SK-MEL-5 (cell line): ENCODE measurements at regions not wholly inside any gene's neighbourhood (a gene's known extent, or its start where the extent isn't known, plus 50 kb on each side); places are given as distances from the start of the nearest gene placed in this dataset.
"Not testable (repeated sequence)": the region's sequence is repeated elsewhere in the genome, so short reads cannot be mapped to it uniquely, and the experiment has no call there.

Experiments used
- DNase-seq: peaks from one replicate; pipeline ENCODE4 v3.0.0-alpha.2; 2016; ENCODE audit warnings: low read depth, low spot score
- in situ Hi-C: cut with HindIII; loops from 2 replicates; pipeline ENCODE4 v1.10.0; 2016; ENCODE audit warnings: low sequenced_read_pairs, high pct_unique_total_duplicates, low pct_unique_long_range_greater_than_20kb

- no peak for DNase-seq
- in situ Hi-C loops: no loop called here
These were observed 284.3 kb upstream of the CDH11 start for GRCh38 chr16:65406116-65406515.

- DNase-seq: no peak
- in situ Hi-C loops: no loop called here
These were observed 272.4 kb upstream of the CDH11 start for GRCh38 chr16:65394281-65394680.

- in situ Hi-C loops: no loop called here
- no peak for DNase-seq
These were observed 271.1 kb upstream of the CDH11 start for GRCh38 chr16:65392806-65393565.

- in situ Hi-C loops: no loop called here
- DNase-seq: no peak
These were observed 266.7 kb upstream of the CDH11 start for GRCh38 chr16:65388592-65388991.

- DNase-seq: no peak
- in situ Hi-C loops: no loop called here
These were observed 264.8 kb upstream of the CDH11 start for GRCh38 chr16:65386672-65387071.

- no peak for DNase-seq
- in situ Hi-C loops: no loop called here
These were observed 262.6 kb upstream of the CDH11 start for GRCh38 chr16:65384441-65384840.

GRCh38 chr16:65377195-65377594 is 255.3 kb upstream of the CDH11 start:
- DNase-seq: no peak
- in situ Hi-C loops: no loop called here

- in situ Hi-C loops: no loop called here
- DNase-seq: no peak
These were observed 254.7 kb upstream of the CDH11 start for GRCh38 chr16:65376601-65377000.

GRCh38 chr16:65375651-65376050 is 253.8 kb upstream of the CDH11 start:
- DNase-seq: no peak
- in situ Hi-C loops: no loop called here

GRCh38 chr16:65373097-65373496 is 251.2 kb upstream of the CDH11 start:
- no peak for DNase-seq
- in situ Hi-C loops: no loop called here

- in situ Hi-C loops: no loop called here
- no peak for DNase-seq
These were observed 250.3 kb upstream of the CDH11 start for GRCh38 chr16:65372171-65372570.

- no peak for DNase-seq
- in situ Hi-C loops: no loop called here
These were observed 244.2 kb upstream of the CDH11 start for GRCh38 chr16:65365732-65366715.

- DNase-seq, in situ Hi-C loops: not testable (repeated sequence)
These were observed 234.9 kb upstream of the CDH11 start for GRCh38 chr16:65356721-65357120.

GRCh38 chr16:65355706-65356105 is 233.8 kb upstream of the CDH11 start:
- in situ Hi-C loops: no loop called here
- no peak for DNase-seq

GRCh38 chr16:65353183-65353582 is 231.3 kb upstream of the CDH11 start:
- in situ Hi-C loops: no loop called here

GRCh38 chr16:65349626-65350025 is 227.8 kb upstream of the CDH11 start:
- in situ Hi-C loops: no loop called here
- DNase-seq: no peak

More at GRCh38 chr16:65353183-65353582, 231.3 kb upstream of the CDH11 start:
- no peak for DNase-seq

- in situ Hi-C loops: no loop called here
- DNase-seq: no peak
These were observed 221.7 kb upstream of the CDH11 start for GRCh38 chr16:65343556-65343955.

GRCh38 chr16:65342231-65342866 is 220.5 kb upstream of the CDH11 start:
- in situ Hi-C loops: no loop called here
- no peak for DNase-seq
